Activated naive CD8-positive, alpha-beta T cell treated with anti-CD3 and anti-CD28 coated beads, Interleukin-2, amount 10 ng/mL, durations not matched to agents 7 days and 5 days (primary cell): ENCODE measurements at regions not wholly inside any gene's neighbourhood (a gene's known extent, or its start where the extent isn't known, plus 50 kb on each side); places are given as distances from the start of the nearest gene placed in this dataset.
"Not testable (repeated sequence)": the region's sequence is repeated elsewhere in the genome, so short reads cannot be mapped to it uniquely, and the experiment has no call there.

Experiments
- ATAC-seq: fragments of 150-1000 bp; cut with Tn5 transposase; one replicate; pipeline ENCODE4 v1.10.0; 2021; ENCODE audit warnings: low read depth, moderate library complexity
- POLR2A ChIA-PET: fragments of 350-600 bp; sonication (Branson Sonifier 250); formaldehyde crosslinking; loops from one replicate; lab custom pipeline; 2021; ENCODE audit warnings: antibody characterized with exemption; lab: Charles Lee
- DNase-seq: peaks from one replicate; pipeline ENCODE4 v3.0.0; 2021
- H3K27ac Mint-ChIP-seq: one replicate; pipeline ENCODE4 v1.8.0; 2022; ENCODE audit warnings: mild to moderate bottlenecking, mixed read lengths
- H3K27me3 Mint-ChIP-seq: one replicate; pipeline ENCODE4 v1.8.0; 2022; ENCODE audit warnings: mild to moderate bottlenecking, moderate library complexity, mixed read lengths
- H3K36me3 Mint-ChIP-seq: one replicate; pipeline ENCODE4 v1.8.0; 2021; ENCODE audit warnings: mild to moderate bottlenecking, mixed read lengths
- H3K4me1 Mint-ChIP-seq: one replicate; pipeline ENCODE4 v1.8.0; 2021; ENCODE audit warnings: mixed read lengths
- H3K4me3 Mint-ChIP-seq: one replicate; pipeline ENCODE4 v1.8.0; 2022; ENCODE audit warnings: mild to moderate bottlenecking, moderate library complexity, mixed read lengths
- H3K9me3 Mint-ChIP-seq: one replicate; pipeline ENCODE4 v1.8.0; 2021; ENCODE audit warnings: mixed read lengths

DNA sequence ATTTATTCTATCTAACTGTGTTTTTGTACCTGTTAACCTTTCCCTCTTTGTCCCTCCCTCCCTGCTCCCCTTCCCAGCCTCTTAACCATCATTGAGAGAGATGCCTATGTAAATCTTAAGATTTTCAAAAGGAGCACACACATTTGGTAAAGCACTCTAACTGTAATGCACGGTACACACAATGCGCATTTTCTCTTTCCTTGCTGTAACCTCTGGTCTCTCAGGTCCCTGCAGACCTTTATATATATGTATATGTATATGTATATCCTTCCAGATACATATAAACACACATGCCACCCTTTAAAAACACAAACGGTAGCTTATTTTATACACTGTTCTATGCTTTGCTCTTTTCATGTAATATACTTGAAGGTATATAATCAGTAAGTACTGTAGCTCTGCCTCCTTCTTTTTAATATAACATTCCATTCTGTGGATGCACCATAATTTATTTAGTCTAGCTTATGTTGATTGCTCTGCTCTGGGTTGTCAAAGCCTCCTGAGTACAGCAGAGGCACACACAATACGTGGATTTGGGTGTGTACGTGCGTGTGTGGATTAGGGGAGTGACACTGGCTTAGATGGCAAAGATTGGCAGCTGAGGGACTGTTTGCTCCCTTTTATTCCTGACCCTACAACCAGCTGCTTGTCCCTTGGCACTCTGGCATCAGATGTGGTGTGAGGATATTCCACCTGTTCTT is 118.4 kb upstream of the PTPN20 start:
- H3K4me1 Mint-ChIP-seq, H3K27ac Mint-ChIP-seq, H3K4me3 Mint-ChIP-seq, POLR2A ChIA-PET, H3K36me3 Mint-ChIP-seq, H3K9me3 Mint-ChIP-seq, DNase-seq, H3K27me3 Mint-ChIP-seq, ATAC-seq: not testable (repeated sequence)

DNA sequence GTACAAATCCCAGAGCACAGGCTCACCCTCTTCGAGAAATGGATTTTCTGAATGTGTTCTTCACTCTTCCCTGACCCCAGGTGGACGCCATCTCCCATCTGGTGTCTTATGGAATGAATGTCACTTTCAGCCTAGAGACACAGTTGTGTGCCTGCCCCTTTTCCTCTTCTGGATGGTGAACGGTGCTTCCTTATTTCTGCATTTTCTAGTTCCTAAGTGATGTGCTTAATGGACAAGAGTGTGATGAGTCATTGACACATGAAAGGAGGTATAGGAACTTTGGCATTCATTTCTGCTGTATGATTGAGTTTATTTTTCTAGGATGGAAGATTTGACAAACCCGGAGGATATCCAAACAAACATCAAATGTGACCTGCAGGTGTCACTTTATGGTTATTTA is 114.9 kb upstream of the PTPN20 start:
- H3K27me3 Mint-ChIP-seq, H3K27ac Mint-ChIP-seq, POLR2A ChIA-PET, H3K36me3 Mint-ChIP-seq, H3K9me3 Mint-ChIP-seq, H3K4me3 Mint-ChIP-seq, ATAC-seq, H3K4me1 Mint-ChIP-seq, DNase-seq: not testable (repeated sequence)

DNA sequence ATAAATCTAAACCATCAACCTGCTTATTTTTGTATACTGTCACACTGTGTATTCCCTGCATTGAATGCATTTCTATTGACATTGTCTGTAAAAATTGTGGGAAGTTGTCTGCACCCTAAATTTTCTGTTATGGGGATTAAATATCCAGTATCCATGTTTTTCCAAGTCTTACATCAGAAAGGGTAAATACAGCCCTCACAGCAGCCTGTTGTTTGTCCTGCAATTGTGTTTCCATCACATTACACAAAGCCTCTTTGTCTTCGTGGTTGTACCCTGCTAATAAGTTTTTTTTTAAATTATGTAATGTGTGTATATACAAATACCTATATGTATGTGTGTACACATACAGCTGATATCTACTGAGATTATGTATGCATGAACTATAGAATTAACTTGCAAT is 109.2 kb upstream of the PTPN20 start:
- POLR2A ChIA-PET, H3K36me3 Mint-ChIP-seq, H3K4me1 Mint-ChIP-seq, H3K27me3 Mint-ChIP-seq, DNase-seq, H3K4me3 Mint-ChIP-seq, H3K27ac Mint-ChIP-seq, H3K9me3 Mint-ChIP-seq, ATAC-seq: not testable (repeated sequence)

DNA sequence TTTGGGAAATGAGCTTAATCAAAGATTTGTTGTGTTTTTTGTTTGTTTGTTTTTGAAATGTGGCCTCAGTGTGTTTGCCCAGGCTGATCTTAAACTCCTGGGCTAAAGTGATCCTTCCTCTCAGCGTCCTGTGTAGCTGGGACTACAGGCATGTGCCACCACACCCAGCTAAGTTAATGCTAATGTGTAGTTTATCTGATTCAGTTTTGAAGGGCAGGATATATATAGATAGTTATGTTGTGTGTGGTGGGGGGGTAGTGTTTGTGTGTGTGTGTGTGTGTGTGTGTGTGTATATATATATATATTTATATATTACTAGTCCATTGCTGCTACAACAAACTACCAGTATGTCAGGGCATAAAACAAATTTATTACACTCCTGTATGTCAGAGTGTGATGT is 108.1 kb upstream of the PTPN20 start:
- H3K4me1 Mint-ChIP-seq, H3K9me3 Mint-ChIP-seq, ATAC-seq, H3K4me3 Mint-ChIP-seq, H3K36me3 Mint-ChIP-seq, POLR2A ChIA-PET, DNase-seq, H3K27ac Mint-ChIP-seq, H3K27me3 Mint-ChIP-seq: not testable (repeated sequence)

DNA sequence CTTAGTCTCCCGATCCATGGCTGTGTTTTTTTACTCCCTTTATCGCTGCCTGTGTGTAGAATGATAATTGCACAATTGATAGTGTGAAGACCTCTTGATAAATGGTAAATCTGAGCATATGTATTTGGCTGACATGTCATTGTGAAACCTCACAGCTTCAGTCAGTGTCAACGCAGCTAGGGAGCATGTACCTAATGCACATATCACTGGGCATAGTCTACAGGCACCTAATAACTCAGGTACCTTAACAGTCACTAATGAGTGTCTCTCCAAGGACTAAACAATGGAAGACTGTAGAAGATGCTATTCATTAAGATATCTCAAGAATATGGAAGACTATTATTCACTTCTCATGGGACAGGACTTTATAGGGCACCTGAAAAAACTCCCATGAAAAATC is 101.0 kb upstream of the PTPN20 start:
- POLR2A ChIA-PET, ATAC-seq, H3K27ac Mint-ChIP-seq, H3K9me3 Mint-ChIP-seq, H3K4me3 Mint-ChIP-seq, H3K27me3 Mint-ChIP-seq, H3K4me1 Mint-ChIP-seq, DNase-seq, H3K36me3 Mint-ChIP-seq: not testable (repeated sequence)

DNA sequence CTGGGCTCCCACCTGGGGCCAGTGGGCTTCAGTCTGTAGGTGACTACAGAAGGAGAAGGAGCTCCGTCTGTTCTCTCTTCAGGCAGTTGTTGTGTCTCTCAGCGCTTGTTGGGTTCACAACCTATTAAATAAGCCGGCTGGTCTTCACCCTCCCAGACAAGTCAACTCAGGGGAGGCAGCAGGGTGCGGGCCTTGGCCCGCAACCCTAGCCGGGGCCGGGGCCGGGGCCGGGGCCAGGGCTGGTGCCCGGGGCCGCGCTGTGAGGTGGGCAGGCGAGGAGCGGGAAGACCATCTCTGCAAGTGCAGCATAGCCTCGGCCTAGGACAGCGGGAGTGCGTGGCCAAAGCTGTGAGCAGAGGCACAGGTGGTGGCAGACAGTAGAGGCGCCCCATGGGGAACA is 95.1 kb upstream of the PTPN20 start:
- DNase-seq, H3K36me3 Mint-ChIP-seq, H3K27me3 Mint-ChIP-seq, POLR2A ChIA-PET, H3K27ac Mint-ChIP-seq, H3K9me3 Mint-ChIP-seq, H3K4me1 Mint-ChIP-seq, ATAC-seq, H3K4me3 Mint-ChIP-seq: not testable (repeated sequence)

DNA sequence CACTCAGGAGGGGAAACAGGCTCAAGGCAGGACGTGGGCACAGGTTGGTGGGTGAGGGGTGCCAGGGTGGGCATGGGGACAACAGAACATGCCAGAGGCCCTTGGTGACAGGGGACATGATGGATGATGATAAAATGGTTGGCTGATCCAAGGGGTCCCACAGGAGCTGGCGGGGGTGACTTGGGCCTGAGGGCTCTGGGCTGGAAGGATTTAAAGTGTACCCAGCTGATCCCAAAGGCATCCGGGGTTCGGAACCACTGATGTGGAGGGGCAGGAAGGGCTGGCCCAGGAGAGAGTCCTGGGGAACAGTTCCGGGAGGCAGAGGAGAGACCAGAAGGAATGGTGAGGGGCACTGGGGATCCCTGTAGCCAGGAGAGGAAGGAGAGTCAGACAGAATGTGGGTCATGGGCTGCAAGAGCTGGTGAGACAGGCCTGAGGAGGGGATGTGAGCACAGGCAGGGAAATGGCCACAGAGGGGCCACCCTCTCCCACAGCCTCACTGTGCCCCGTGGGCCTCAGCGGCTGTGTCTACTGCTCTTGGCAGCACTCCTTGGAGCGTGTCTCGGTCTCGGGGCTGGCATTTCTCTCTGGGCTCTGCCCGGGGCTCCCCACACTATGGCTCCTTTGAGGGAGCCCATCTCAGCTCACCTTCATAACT is 70.7 kb upstream of the PTPN20 start:
- H3K4me3 Mint-ChIP-seq, ATAC-seq, H3K4me1 Mint-ChIP-seq, DNase-seq, POLR2A ChIA-PET, H3K27ac Mint-ChIP-seq, H3K27me3 Mint-ChIP-seq, H3K9me3 Mint-ChIP-seq, H3K36me3 Mint-ChIP-seq: not testable (repeated sequence)

DNA sequence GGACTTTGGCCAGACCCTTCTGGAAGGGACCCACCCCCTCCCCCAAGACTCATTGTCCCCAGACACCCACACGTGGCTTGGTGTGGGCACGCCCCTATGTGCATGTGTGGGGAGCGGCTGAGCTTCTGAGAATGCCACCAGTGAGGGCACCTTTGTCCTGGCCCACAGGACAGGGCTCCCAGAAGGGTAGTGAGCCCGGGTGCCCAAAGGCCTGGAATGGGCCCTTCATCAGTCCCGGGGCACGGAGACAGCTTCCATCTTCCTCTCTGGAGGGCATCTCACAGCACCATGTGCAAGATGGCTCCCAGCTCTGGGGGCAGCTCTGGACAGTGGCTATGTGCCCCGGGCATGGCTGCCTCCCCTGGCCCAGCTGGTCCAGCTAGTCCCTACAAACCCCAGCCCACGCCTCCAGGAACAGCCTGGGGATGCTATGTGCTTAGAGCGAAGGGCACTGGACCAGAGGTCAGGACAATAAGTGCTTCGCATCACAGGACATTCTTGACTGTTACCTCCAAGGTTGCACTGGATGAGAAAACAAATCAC is 70.1 kb upstream of the PTPN20 start:
- H3K36me3 Mint-ChIP-seq, H3K4me3 Mint-ChIP-seq, DNase-seq: not testable (repeated sequence)

DNA sequence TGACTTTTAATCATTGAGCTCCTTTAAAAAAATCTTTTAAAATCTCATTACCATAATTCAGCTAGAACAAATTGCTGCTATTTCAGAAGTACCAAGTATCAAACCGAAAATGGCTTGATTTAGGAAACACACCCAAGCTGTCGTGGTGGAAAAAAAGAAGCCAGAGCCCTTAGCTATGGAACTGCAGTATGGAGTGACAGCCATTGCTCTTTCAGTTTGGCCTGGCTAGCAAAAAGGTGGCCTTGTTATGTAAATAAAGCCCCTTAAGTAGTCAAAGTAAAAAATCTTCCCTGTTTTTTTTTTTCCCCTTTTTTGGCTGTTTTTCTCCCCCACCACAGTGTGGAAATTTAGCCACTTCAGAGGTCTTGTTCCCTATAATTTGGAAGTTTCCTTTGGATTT is 66.0 kb upstream of the PTPN20 start:
- H3K4me1 Mint-ChIP-seq, H3K4me3 Mint-ChIP-seq, ATAC-seq, POLR2A ChIA-PET, H3K9me3 Mint-ChIP-seq, H3K27ac Mint-ChIP-seq, H3K27me3 Mint-ChIP-seq, DNase-seq, H3K36me3 Mint-ChIP-seq: not testable (repeated sequence)

More for the DNA sequence above, 70.1 kb upstream of the PTPN20 start:
- ATAC-seq, H3K27ac Mint-ChIP-seq, H3K9me3 Mint-ChIP-seq, H3K27me3 Mint-ChIP-seq, POLR2A ChIA-PET, H3K4me1 Mint-ChIP-seq: not testable (repeated sequence)

DNA sequence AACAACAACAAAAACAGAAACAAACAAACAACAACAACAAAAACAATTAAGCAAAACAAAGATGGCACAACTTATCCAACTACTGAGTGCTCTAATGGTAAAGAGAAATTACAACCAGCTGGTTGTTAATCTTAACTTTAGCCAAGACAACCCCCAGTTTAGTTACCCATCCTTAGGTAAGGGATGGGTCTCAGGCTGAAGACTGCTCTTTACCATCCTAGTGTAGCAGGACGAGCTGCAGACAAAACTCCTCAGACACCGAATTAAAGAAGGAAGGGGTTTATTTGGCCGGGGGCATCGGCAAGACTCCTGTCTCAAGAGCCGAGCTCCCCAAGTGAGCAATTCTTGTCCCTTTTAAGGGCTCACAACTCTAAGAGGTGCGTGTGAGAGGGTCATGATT is 65.6 kb upstream of the PTPN20 start:
- H3K27ac Mint-ChIP-seq, H3K4me1 Mint-ChIP-seq, H3K27me3 Mint-ChIP-seq, POLR2A ChIA-PET, H3K4me3 Mint-ChIP-seq, H3K36me3 Mint-ChIP-seq, DNase-seq, ATAC-seq, H3K9me3 Mint-ChIP-seq: not testable (repeated sequence)

DNA sequence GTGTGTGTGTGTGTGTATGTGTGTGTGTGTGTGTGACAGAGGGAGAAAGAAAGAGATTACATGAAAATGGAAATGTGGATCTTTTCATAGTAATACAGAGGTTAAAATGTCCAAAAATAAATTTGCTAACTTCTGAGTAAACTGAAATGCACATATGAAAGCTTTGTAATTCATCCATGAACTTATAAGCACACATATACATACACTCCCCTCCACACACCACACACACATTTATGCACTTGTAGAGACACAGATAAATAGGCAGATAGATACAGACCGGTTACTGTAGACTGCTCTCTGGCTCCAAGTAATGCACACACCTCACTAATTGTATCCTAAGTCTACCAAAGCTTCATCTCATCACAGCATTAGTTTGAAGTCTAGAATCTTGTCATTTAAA is 50.5 kb upstream of the PTPN20 start:
- H3K4me3 Mint-ChIP-seq, H3K4me1 Mint-ChIP-seq, H3K27me3 Mint-ChIP-seq, DNase-seq, H3K27ac Mint-ChIP-seq, ATAC-seq, H3K36me3 Mint-ChIP-seq, POLR2A ChIA-PET, H3K9me3 Mint-ChIP-seq: not testable (repeated sequence)
